LNCaP clone FGC (cell line): ENCODE measurements at regions not wholly inside any gene's neighbourhood (a gene's known extent, or its start where the extent isn't known, plus 50 kb on each side); places are given as distances from the start of the nearest gene placed in this dataset.

ENCODE experiments used
- DNase-seq: peaks from one replicate; pipeline ENCODE4 v3.0.0-alpha.2; 2011; ENCODE audit warnings: low read depth
- H3K4me3 ChIP-seq: 2 replicates; pipeline ENCODE4 v1.5.1; 2011; ENCODE audit warnings: mild to moderate bottlenecking, low read depth, low read length, control low read depth
- TF ChIP-seq, protein P1 (sequence below): IDR thresholded peaks from 2 replicates; pipeline ENCODE4 v1.5.1; 2012; ENCODE audit warnings: mild to moderate bottlenecking; ENCODE audit not compliant: control insufficient read depth, insufficient read depth; ENCODE audit errors: extremely low read depth

DNA sequence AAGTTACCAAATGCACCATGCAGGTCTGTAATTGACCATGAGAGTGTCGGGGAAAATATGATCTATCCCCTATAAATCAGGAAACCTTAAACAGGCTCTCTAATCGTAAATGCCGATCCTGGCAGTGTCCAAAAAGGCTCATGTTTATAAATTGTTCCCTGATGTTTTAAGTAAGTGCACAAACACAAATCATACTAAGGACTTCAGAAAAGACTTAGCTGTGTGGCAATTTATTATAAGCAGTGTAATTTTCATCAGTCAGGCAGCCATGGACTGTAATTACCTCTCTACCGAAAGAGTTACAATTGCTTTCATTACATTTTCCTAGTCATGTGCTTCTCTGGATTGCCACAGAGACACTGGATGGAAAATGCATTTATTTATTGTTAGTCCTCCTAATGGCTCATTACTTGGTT lies 73.4 kb upstream of the COX10 start:
- no peak for DNase-seq
- no peak overlapping the region for H3K4me3 ChIP-seq
- TF ChIP-seq, protein P1, sequence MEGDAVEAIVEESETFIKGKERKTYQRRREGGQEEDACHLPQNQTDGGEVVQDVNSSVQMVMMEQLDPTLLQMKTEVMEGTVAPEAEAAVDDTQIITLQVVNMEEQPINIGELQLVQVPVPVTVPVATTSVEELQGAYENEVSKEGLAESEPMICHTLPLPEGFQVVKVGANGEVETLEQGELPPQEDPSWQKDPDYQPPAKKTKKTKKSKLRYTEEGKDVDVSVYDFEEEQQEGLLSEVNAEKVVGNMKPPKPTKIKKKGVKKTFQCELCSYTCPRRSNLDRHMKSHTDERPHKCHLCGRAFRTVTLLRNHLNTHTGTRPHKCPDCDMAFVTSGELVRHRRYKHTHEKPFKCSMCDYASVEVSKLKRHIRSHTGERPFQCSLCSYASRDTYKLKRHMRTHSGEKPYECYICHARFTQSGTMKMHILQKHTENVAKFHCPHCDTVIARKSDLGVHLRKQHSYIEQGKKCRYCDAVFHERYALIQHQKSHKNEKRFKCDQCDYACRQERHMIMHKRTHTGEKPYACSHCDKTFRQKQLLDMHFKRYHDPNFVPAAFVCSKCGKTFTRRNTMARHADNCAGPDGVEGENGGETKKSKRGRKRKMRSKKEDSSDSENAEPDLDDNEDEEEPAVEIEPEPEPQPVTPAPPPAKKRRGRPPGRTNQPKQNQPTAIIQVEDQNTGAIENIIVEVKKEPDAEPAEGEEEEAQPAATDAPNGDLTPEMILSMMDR, result no peak

DNA sequence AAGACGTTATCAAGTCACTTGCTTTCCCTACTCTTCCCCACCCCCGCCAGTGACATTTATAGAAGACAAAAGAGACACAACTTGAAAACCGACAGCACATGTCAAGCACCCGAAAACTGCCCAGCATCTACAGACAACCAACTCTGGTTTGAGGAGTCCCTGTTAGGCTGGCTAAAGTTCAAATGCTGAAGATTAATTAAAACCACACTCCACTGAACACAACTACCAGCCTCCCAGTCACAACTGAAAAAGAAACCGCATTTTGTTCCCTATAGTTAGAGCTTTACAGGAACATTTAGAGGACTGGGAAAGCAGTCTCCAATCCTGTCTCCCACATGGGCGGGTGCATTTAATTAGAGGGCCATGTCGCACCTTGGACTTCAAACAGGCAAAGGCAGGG lies 73.0 kb upstream of the COX10 start:
- TF ChIP-seq, protein P1, result no peak
- no peak overlapping the region for H3K4me3 ChIP-seq
- DNase-seq, result no peak

DNA sequence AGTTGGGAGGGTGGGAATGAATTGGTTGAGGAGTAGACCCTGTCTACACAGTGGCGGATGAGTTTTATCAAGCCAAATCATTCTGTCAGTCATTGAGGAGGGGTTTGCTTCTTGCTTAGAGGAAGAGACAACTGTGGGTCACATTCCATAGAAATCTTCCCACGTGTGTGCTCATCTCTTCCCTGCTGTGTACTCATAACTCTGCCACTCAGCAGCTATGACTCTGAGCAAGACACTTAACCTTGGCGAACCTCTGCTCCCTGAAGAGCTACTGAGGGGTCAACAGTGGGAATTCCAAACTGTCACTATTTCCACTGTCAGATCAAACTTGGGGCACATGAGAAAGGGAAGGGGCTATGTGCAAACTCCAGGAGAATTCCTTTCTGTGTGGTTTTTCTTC lies 72.6 kb upstream of the COX10 start:
- TF ChIP-seq, protein P1, result no peak

DNA sequence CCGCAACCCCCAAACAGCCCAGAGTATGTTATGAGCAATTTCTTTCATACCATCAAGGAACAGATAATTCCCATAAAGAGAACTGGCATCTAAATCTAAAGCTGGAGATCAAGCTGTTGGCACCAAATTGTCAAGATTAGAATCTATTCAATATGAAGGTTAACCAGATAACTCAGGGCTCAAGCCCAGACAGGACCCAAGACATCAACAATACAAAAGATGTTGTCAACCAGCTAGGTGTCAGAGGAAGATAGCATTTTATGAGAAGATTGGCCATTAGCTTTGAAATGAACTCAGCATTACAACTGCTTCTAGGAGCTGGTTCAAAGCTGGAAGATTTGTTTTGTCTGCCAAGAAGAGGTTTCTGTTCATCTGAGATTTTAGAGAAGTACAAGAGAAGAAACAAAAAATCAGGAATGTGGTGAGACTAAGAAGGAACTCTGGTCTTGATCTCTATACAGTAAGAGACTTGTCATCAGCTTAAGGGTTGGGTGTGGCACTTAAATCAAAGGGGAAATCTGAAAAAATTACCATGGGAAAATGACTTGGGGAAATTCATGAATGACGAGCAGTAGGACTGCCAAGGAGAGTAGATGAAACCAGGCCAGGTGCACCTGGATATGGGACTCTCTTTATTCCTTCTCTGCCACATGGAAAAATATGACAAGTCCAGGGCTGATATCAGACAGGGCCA lies 64.2 kb upstream of the COX10 start:
- H3K4me3 ChIP-seq, result no peak overlapping the region
- TF ChIP-seq, protein P1, result no peak
- DNase-seq, result no peak

More for the DNA sequence above, 72.6 kb upstream of the COX10 start:
- no peak for DNase-seq
- no peak overlapping the region for H3K4me3 ChIP-seq

DNA sequence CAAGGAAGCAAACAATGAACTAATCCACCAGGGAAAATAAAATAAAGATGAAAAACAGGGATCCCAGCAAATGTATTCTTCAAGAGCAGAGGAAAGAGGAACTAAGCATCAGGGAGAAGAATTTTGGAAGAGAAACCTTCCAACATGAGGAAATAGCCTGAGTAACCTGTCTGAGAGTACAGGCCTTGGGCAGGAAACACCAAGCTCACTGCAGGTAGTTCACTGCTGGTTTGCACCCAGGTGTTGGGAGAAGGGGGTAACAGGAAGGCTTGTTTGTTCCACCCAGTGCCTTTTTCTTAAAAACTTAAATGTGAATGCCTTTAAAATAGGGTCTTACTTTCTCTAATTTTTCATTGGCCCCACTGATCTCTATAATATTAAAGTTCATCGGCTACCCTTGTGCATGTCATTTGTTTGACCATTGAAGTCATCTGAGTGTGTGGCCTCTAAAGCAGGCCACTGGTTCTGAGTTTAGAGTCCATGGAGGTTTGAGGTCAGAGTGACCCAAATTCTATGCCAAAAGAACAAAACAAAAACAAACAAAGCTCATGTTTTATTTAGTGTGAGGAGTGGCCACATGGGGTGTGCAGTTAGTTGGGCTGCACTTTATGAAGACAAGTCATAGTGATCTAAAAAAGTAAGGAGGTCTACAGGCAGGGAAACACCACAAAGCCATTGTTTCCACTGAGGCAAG lies 62.9 kb upstream of the COX10 start:
- H3K4me3 ChIP-seq, result no peak overlapping the region
- no peak for DNase-seq
- TF ChIP-seq, protein P1, result no peak

DNA sequence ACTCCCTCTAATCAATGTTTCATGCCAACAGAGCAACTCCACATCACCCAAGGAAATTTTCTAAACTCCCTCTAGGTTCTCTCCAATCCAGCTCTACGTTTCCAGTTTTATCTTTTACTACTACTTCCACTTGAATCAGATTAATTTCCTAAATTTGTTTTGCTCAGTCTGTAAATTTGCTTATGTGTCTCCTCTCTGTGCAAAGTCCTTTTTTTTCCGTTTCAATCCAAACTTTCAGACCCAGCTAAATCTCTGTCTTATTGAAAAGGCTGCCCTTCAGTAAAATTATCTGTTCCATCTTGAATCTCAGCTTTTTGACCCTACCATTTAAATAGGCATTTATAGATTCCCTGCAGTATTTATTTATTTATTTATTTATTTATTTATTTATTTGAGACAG lies 61.4 kb upstream of the COX10 start:
- no peak for DNase-seq
- TF ChIP-seq, protein P1, result no peak
- no peak overlapping the region for H3K4me3 ChIP-seq

DNA sequence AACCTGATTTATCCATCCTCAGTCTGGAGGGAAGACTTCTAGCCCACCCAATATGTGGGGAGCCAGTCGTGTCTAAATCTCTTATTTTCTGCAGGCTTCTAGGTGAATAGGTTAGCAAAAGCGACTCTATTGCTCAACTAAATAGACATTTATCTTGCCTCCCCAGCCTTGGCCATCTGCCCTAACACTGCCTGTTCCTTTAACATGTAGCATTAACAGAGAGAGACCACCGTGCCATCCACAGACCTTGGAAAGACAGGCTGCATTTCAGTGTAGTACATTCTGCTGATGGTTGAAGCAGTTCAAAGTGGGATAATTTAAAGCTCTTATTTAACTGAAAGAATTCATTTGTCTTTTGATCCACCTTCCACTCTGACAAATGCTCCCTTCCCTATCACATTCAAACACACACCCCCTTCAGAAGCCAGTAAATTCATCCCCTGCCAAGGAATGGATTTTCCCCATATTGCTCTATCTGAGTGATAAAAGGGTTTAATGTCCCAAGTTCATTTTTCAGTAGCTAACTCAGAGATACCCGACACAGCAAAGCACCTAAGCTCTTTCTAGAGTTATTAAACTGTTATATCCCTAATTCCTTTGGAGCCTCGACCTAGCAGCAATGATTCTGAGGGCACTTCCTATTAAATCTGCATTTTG lies 58.1 kb upstream of the COX10 start:
- DNase-seq, result no peak
- TF ChIP-seq, protein P1, result no peak
- no peak overlapping the region for H3K4me3 ChIP-seq
